Liver (tissue), 8 donors: ENCODE measurements at regions not wholly inside any gene's neighbourhood (a gene's known extent, or its start where the extent isn't known, plus 50 kb on each side); places are given as distances from the start of the nearest gene placed in this dataset.

Experiments used
- DNase-seq: peaks from one replicate; pipeline ENCODE4 v3.0.0-alpha.2; 2017; ENCODE audit warnings: low spot score
- H3K27ac ChIP-seq, 2 donors: one replicate each; pipeline ENCODE4 v1.7.0; 2013; ENCODE audit warnings: inconsistent platforms in 2 of 2, low read length in 2 of 2, control low read depth in 1 of 2, low read depth in 1 of 2, mild to moderate bottlenecking in 1 of 2
- H3K27me3 ChIP-seq, 4 donors: one replicate each; pipeline versions ENCODE4 v1.6.1 to v1.7.0; 2013; ENCODE audit warnings: low read length in 3 of 4, inconsistent platforms in 1 of 4, mild to moderate bottlenecking in 1 of 4, moderate library complexity in 1 of 4; ENCODE audit not compliant: control insufficient read depth in 4 of 4, insufficient read depth in 4 of 4
- H3K36me3 ChIP-seq, 4 donors: one replicate each; pipeline versions ENCODE4 v1.6.1 to v1.7.0; 2013; ENCODE audit warnings: low read length in 3 of 4, mild to moderate bottlenecking in 3 of 4, low read depth in 1 of 4, moderate library complexity in 1 of 4; ENCODE audit not compliant: control insufficient read depth in 4 of 4, insufficient read depth in 3 of 4
- H3K4me1 ChIP-seq, 4 donors: one replicate each; pipeline versions ENCODE4 v1.6.1 to v1.7.0; 2013; ENCODE audit warnings: low read length in 3 of 4, mild to moderate bottlenecking in 3 of 4, moderate library complexity in 1 of 4; ENCODE audit not compliant: control insufficient read depth in 4 of 4, insufficient read depth in 4 of 4
- H3K4me3 ChIP-seq, 3 donors: one replicate each; pipeline versions ENCODE4 v1.6.1 to v1.7.0; 2013; ENCODE audit warnings: low read length in 3 of 3, control low read depth in 1 of 3, low read depth in 1 of 3, mild to moderate bottlenecking in 1 of 3
- H3K9ac ChIP-seq, 2 donors: one replicate each; pipeline ENCODE4 v1.7.0; 2013; ENCODE audit warnings: low read length in 2 of 2, mild to moderate bottlenecking in 2 of 2, moderate library complexity in 2 of 2, control low read depth in 1 of 2, low read depth in 1 of 2
- H3K9me3 ChIP-seq, 4 donors: one replicate each; pipeline versions ENCODE4 v1.6.1 to v1.7.0; 2013; ENCODE audit warnings: low read length in 3 of 4; ENCODE audit not compliant: control insufficient read depth in 4 of 4
- ATF3 ChIP-seq: IDR thresholded peaks from 2 replicates; pipeline ENCODE4 v1.6.1; 2016; ENCODE audit warnings: antibody characterized with exemption
- CTCF ChIP-seq: fragments of 150-350 bp; IDR thresholded peaks from 2 replicates; pipeline ENCODE4 v1.5.1; 2017; ENCODE audit warnings: improper control_type of control experiment, low read depth, low read length; ENCODE audit not compliant: missing input control
- EGR1 ChIP-seq, 2 donors: IDR thresholded peaks; 2 replicates each; pipeline ENCODE4 v1.6.1; 2016 to 2018; ENCODE audit warnings: antibody characterized with exemption in 2 of 2, low read depth in 2 of 2
- FOXA1 ChIP-seq: IDR thresholded peaks from 2 replicates; pipeline ENCODE4 v1.6.1; 2016; ENCODE audit warnings: antibody characterized with exemption
- FOXA2 ChIP-seq: IDR thresholded peaks from 2 replicates; pipeline ENCODE4 v1.6.1; 2016; ENCODE audit warnings: antibody characterized with exemption
- GABPA ChIP-seq, 2 donors: IDR thresholded peaks in 1 of 2; conservative IDR thresholded peaks in 1 of 2; 2 replicates each; pipeline ENCODE4 v1.6.1; 2016; ENCODE audit warnings: antibody characterized with exemption in 2 of 2, mild to moderate bottlenecking in 1 of 2, moderate library complexity in 1 of 2
- HNF4A ChIP-seq, 2 donors: conservative IDR thresholded peaks; 2 replicates each; pipeline ENCODE4 v1.6.1; 2016; ENCODE audit warnings: antibody characterized with exemption in 2 of 2, mild to moderate bottlenecking in 2 of 2
- HNF4G ChIP-seq: IDR thresholded peaks from 2 replicates; pipeline ENCODE4 v1.6.1; 2016; ENCODE audit warnings: antibody characterized with exemption
- JUND ChIP-seq, 2 donors: IDR thresholded peaks; 2 replicates each; pipeline ENCODE4 v1.6.1; 2016; ENCODE audit warnings: antibody characterized with exemption in 2 of 2
- MAX ChIP-seq: IDR thresholded peaks from 2 replicates; pipeline ENCODE4 v1.6.1; 2016; ENCODE audit warnings: antibody characterized with exemption
- NR2F2 ChIP-seq: IDR thresholded peaks from 2 replicates; pipeline ENCODE4 v1.6.1; 2016; ENCODE audit warnings: antibody characterized with exemption
- RAD21 ChIP-seq, 2 donors: IDR thresholded peaks; 2 replicates each; pipeline ENCODE4 v1.6.1; 2016; ENCODE audit warnings: antibody characterized with exemption in 2 of 2, mild to moderate bottlenecking in 2 of 2
- REST ChIP-seq: IDR thresholded peaks from 2 replicates; pipeline ENCODE4 v1.6.1; 2016; ENCODE audit warnings: antibody characterized with exemption, mild to moderate bottlenecking
- RXRA ChIP-seq, 2 donors: IDR thresholded peaks; 2 replicates each; pipeline ENCODE4 v1.6.1; 2017 to 2018; ENCODE audit warnings: antibody characterized with exemption in 2 of 2, mild to moderate bottlenecking in 1 of 2
- SP1 ChIP-seq: IDR thresholded peaks from 2 replicates; pipeline ENCODE4 v1.6.1; 2018; ENCODE audit warnings: antibody characterized with exemption, mild to moderate bottlenecking
- TAF1 ChIP-seq: conservative IDR thresholded peaks from 2 replicates; pipeline ENCODE4 v1.6.1; 2016; ENCODE audit warnings: antibody characterized with exemption, mild to moderate bottlenecking
- YY1 ChIP-seq: IDR thresholded peaks from 2 replicates; pipeline ENCODE4 v1.6.1; 2016; ENCODE audit warnings: antibody characterized with exemption, mild to moderate bottlenecking
- WGBS: extraction: QIAGEN DNeasy Blood & Tissue Kit; methylation state at CpG from one replicate; pipeline ENCODE4 v1.1.7; 2013; 5-methylcytosine and 5-hydroxymethylcytosine counted together
- donor health status: healthy.
- donor health status: healthy.
- donor health status: healthy.
- donor health status: healthy.
- donor health status: healthy.

- H3K9ac ChIP-seq, result no peak overlapping the region
- H3K9me3 ChIP-seq, result no peaks in the 10 kb centered on the region
- H3K27ac ChIP-seq, result no peak overlapping the region
- H3K27me3 ChIP-seq, result no peaks in the 10 kb centered on the region
- H3K4me1 ChIP-seq, result no peaks in the 10 kb centered on the region
- TF ChIP-seq FOXA2 (no peak), JUND (IDR thresholded peaks at IDR 0.05) (no peak), HNF4A (conservative IDR thresholded peaks at IDR 0.05) (no peak), MAX (no peak), RXRA (IDR thresholded peaks at IDR 0.05) (no peak), REST (no peak), ATF3 (no peak)
- no peak for DNase-seq
- 60% methylated on average over 2 of the region's 2 CpGs for WGBS
- H3K36me3 ChIP-seq, result no peaks in the 10 kb centered on the region
- no peak overlapping the region for H3K4me3 ChIP-seq
These were observed 305.1 kb upstream of the SLC10A2 start for GRCh38 chr13:103371271-103371670.

- Histone ChIP-seq H3K4me3 (no peak overlapping the region), H3K9ac (no peak overlapping the region), H3K36me3 (no peaks in the 10 kb centered on the region), H3K27ac (no peak overlapping the region), H3K27me3 (no peaks in the 10 kb centered on the region), H3K9me3 (no peaks in the 10 kb centered on the region), H3K4me1 (no peaks in the 10 kb centered on the region)
- WGBS, result 57% methylated on average over 1 of the region's 1 CpG
- TF ChIP-seq HNF4A (conservative IDR thresholded peaks at IDR 0.05), result no peak
- TF ChIP-seq CTCF, result no peak
- no peak for TF ChIP-seq NR2F2
- no peak for TF ChIP-seq HNF4G
- no peak for TF ChIP-seq EGR1 (IDR thresholded peaks at IDR 0.05; ENCODE audit: low read depth in 2 of 2)
- TF ChIP-seq GABPA (IDR thresholded peaks at IDR 0.05 in 1 of 2, conservative IDR thresholded peaks at IDR 0.05 in 1 of 2), result no peak
- no peak for TF ChIP-seq FOXA2
- no peak for TF ChIP-seq REST
- TF ChIP-seq RXRA (IDR thresholded peaks at IDR 0.05), result no peak
- no peak for TF ChIP-seq TAF1
- no peak for TF ChIP-seq FOXA1
- no peak for TF ChIP-seq RAD21 (IDR thresholded peaks at IDR 0.05)
- TF ChIP-seq JUND (IDR thresholded peaks at IDR 0.05), result no peak
- TF ChIP-seq YY1, result no peak
- TF ChIP-seq SP1, result no peak
- no peak for DNase-seq
These were observed 304.6 kb upstream of the SLC10A2 start for GRCh38 chr13:103370790-103371189.
